K562 (cell line): ENCODE measurements at regions not wholly inside any gene's neighbourhood (a gene's known extent, or its start where the extent isn't known, plus 50 kb on each side); places are given as distances from the start of the nearest gene placed in this dataset.

Experiments used
- ATAC-seq: fragments of 200-7000 bp; cut with Tn5 transposase; 3 replicates; pipeline ENCODE4 v1.9.1; 2020; ENCODE audit warnings: moderate library complexity
- BruUV-seq: library from RNA; stranded (reverse); fragments of 400-500 nt; replicated peaks from 2 replicates; lab custom pipeline; 2021; lab: Mats Ljungman, UMichigan
- CTCF ChIA-PET: fragments of 300-600 bp; formaldehyde crosslinking; extraction: SDS; loops from one replicate; lab custom pipeline; 2021; ENCODE audit warnings: low intra/inter-chr PET ratio; lab: Yijun Ruan, JAX
- POLR2A ChIA-PET: fragments of 300-600, 350-650 bp; sonication (Branson Sonifier 250); formaldehyde crosslinking; extraction: SDS; loops from one replicate; lab custom pipeline; 2021; ENCODE audit warnings: antibody characterized with exemption, inconsistent platforms; lab: Yijun Ruan, JAX
- DNase-seq, 4 experiments: peaks; one replicate each; pipeline versions ENCODE4 v3.0.0 to v3.0.0-alpha.2; 2011 to 2018; ENCODE audit warnings: low spot score in 3 of 4, mixed read lengths in 3 of 4; ENCODE audit errors: extremely low read depth in 1 of 4
- FAIRE-seq: peaks from 2 replicates; lab custom pipeline; 2011; peaks lifted over from hg19 to GRCh38; lab: Jason Lieb, UNC
- H2AFZ ChIP-seq: 2 replicates; pipeline ENCODE4 v1.6.0; 2011; ENCODE audit warnings: low read depth, low read length, control low read depth, inconsistent platforms
- H3K27ac ChIP-seq: fragments of 200-600 bp; 3 replicates; pipeline ENCODE4 v1.8.0; 2011; ENCODE audit warnings: low read depth, mild to moderate bottlenecking, control low read depth, inconsistent platforms, low read length, moderate library complexity, mixed read lengths; ENCODE audit errors: extremely low read depth
- H3K27me3 ChIP-seq, 2 experiments: fragments of 300-600 bp in 1 of 2; 2 replicates in 1 of 2; 3 replicates in 1 of 2; pipeline versions ENCODE4 v1.6.0 to v1.8.0; 2011; ENCODE audit warnings: inconsistent platforms in 2 of 2, low read length in 2 of 2, mild to moderate bottlenecking in 1 of 2, mixed read lengths in 1 of 2, moderate library complexity in 1 of 2; ENCODE audit not compliant: control insufficient read depth in 2 of 2, insufficient read depth in 2 of 2
- H3K36me3 ChIP-seq: fragments of 300-600 bp; 3 replicates; pipeline ENCODE4 v1.8.0; 2011; ENCODE audit warnings: mild to moderate bottlenecking, low read length, inconsistent platforms; ENCODE audit not compliant: control insufficient read depth, insufficient read depth
- H3K4me1 ChIP-seq, 2 experiments: fragments of 200-600 bp in 1 of 2; replicated peaks in 1 of 2; 2 replicates in 1 of 2; 3 replicates in 1 of 2; pipeline versions ENCODE4 v1.5.1 to v1.8.0; 2011; ENCODE audit warnings: inconsistent platforms in 2 of 2, low read length in 2 of 2, mild to moderate bottlenecking in 1 of 2, mixed read lengths in 1 of 2, moderate library complexity in 1 of 2; ENCODE audit not compliant: control insufficient read depth in 2 of 2, insufficient read depth in 2 of 2
- H3K4me2 ChIP-seq: 2 replicates; pipeline ENCODE4 v1.6.1; 2011; ENCODE audit warnings: low read length, control low read depth, inconsistent platforms, mixed read lengths; ENCODE audit not compliant: insufficient read depth
- H3K4me3 ChIP-seq: fragments of 200-600 bp; sonication (generic), shearing (Covaris generic); 2 replicates; pipeline ENCODE4 v1.5.1; 2016; ENCODE audit warnings: control low read depth, inconsistent platforms
- H3K79me2 ChIP-seq: fragments of 200-600 bp; 3 replicates; pipeline ENCODE4 v1.8.0; 2011; ENCODE audit warnings: low read length, inconsistent platforms; ENCODE audit not compliant: control insufficient read depth, insufficient read depth
- H3K9ac ChIP-seq, 2 experiments: 2 replicates each; pipeline versions ENCODE4 v1.6.0 to v1.6.1; 2011; ENCODE audit warnings: low read depth in 2 of 2, low read length in 2 of 2, control low read depth in 1 of 2, inconsistent platforms in 1 of 2, mild to moderate bottlenecking in 1 of 2, mixed read lengths in 1 of 2; ENCODE audit not compliant: insufficient read depth in 1 of 2
- H3K9me1 ChIP-seq: one replicate; pipeline ENCODE4 v1.6.0; 2011; ENCODE audit warnings: inconsistent platforms, mild to moderate bottlenecking, low read length, moderate library complexity; ENCODE audit not compliant: control insufficient read depth, insufficient read depth
- H3K9me3 ChIP-seq: replicated peaks from 2 replicates; pipeline ENCODE4 v1.5.1; 2011; ENCODE audit warnings: low read depth, low read length, inconsistent platforms; ENCODE audit not compliant: control insufficient read depth, insufficient read depth
- H4K20me1 ChIP-seq: replicated peaks from 2 replicates; pipeline ENCODE4 v1.6.1; 2011; ENCODE audit warnings: low read length, inconsistent platforms, mixed read lengths; ENCODE audit not compliant: control insufficient read depth, insufficient read depth
- CGGBP1 ChIP-seq: fragments of 250-450 bp; sonication (Bioruptor Pico); IDR thresholded peaks from 2 replicates; pipeline ENCODE4 v1.9.0; 2021; ENCODE audit warnings: mild to moderate bottlenecking
- E2F3 ChIP-seq: fragments of 250-450 bp; sonication (Bioruptor Pico); IDR thresholded peaks from 2 replicates; pipeline ENCODE4 v1.4.0; 2020; ENCODE audit warnings: mild to moderate bottlenecking
- HNRNPH1 ChIP-seq: fragments of 200-400 bp; formaldehyde crosslinking; optimal IDR thresholded peaks from 2 replicates; pipeline ENCODE3; 2017; ENCODE audit warnings: low read depth, mild to moderate bottlenecking, low read length, moderate library complexity
- NUFIP1 ChIP-seq: fragments of 450-650 bp; IDR thresholded peaks from 2 replicates; pipeline ENCODE4 v1.6.1; 2018; ENCODE audit not compliant: partially characterized antibody
- ZNF174 ChIP-seq: fragments of 250-450 bp; sonication (Bioruptor Pico); IDR thresholded peaks from 2 replicates; pipeline ENCODE4 v1.4.0; 2020; ENCODE audit warnings: mild to moderate bottlenecking
- ZNF282 ChIP-seq: sonication (generic); formaldehyde crosslinking; IDR thresholded peaks from 2 replicates; pipeline ENCODE4 v1.8.1; 2023; ENCODE audit warnings: missing genetic modification reagents
- ZNF740 ChIP-seq, 3 experiments: fragments of 200-800 bp in 1 of 3; sonication (Bioruptor generic) in 1 of 3; sonication (generic) in 1 of 3; formaldehyde crosslinking in 1 of 3; IDR thresholded peaks; 2 replicates each; pipeline versions ENCODE4 v1.6.1 to v1.8.0; 2016 to 2022; ENCODE audit warnings: mild to moderate bottlenecking in 2 of 3, missing compliant biosample characterization in 2 of 3, missing genetic modification characterization in 2 of 3, missing genetic modification reagents in 1 of 3
- WGBS: fragments of 100-300 bp; shearing (Covaris generic); methylation state at CpG from one replicate; pipeline ENCODE4 v1.1.6; 2016; ENCODE audit warnings: low coverage, mixed read lengths; ENCODE audit not compliant: insufficient coverage; ENCODE audit errors: missing lambda C conversion rate; 5-methylcytosine and 5-hydroxymethylcytosine counted together
- in situ Hi-C: fragments of 300-500 bp; cut with MboI; formaldehyde crosslinking; loops from 4 replicates; pipeline ENCODE4 v1.15.0; 2018; ENCODE audit warnings: inconsistent platforms, mixed read lengths
- intact Hi-C: fragments of 100-400 bp; cut with micrococcal nuclease; formaldehyde crosslinking; loops from 2 replicates; pipeline ENCODE4 v1.14.2; 2022

- H3K27me3 ChIP-seq = peaks cover 0 to 4% of the 10 kb centered on the region in 2 experiments; a peak in 2 of 5 replicates
- H3K4me3 ChIP-seq = no peak overlapping the region
- no peak for DNase-seq
- no peak overlapping the region for H2AFZ ChIP-seq
- H3K9me3 ChIP-seq = no peaks in the 10 kb centered on the region
- H3K27ac ChIP-seq = no peak overlapping the region
- POLR2A ChIA-PET = no interaction called here
- intact Hi-C loops (no loop called here), in situ Hi-C loops (no loop called here)
- TF ChIP-seq NUFIP1 = no peak
- TF ChIP-seq E2F3 (CRISPR knock-in tag) = no peak
- no peak for TF ChIP-seq HNRNPH1
- TF ChIP-seq ZNF282 = no peak
- no peak for TF ChIP-seq ZNF174 (CRISPR knock-in tag)
- TF ChIP-seq ZNF740 (CRISPR knock-in tag; IDR thresholded peaks at IDR 0.05) = no peak
- TF ChIP-seq ZNF740 (tag; IDR thresholded peaks at IDR 0.05) = no peak
- no peak for TF ChIP-seq CGGBP1 (CRISPR knock-in tag)
- no peak for ATAC-seq
- FAIRE-seq = no peak
- no peaks in the 10 kb centered on the region for H3K36me3 ChIP-seq
- no peak overlapping the region for H3K9ac ChIP-seq
- 0% methylated on average over 1 of the region's 1 CpG for WGBS
- no TSS peak for BruUV-seq
- CTCF ChIA-PET = no interaction called here
- H3K9me1 ChIP-seq = no peaks in the 10 kb centered on the region
- H4K20me1 ChIP-seq = no peaks in the 10 kb centered on the region
- no peaks in the 10 kb centered on the region for H3K79me2 ChIP-seq
- no peak overlapping the region for H3K4me2 ChIP-seq
- no peaks in the 10 kb centered on the region; a peak in 1 of 5 replicates for H3K4me1 ChIP-seq
Measured at GRCh38 chr7:16935341-16935735, 53.6 kb upstream of the AGR3 start.
